H1 (cell line): ENCODE measurements at regions not wholly inside any gene's neighbourhood (a gene's known extent, or its start where the extent isn't known, plus 50 kb on each side); places are given as distances from the start of the nearest gene placed in this dataset.

Source experiments
- CTCF ChIA-PET: fragments of 300-600 bp; sonication (Branson Sonifier 250); formaldehyde crosslinking; loops from one replicate; lab custom pipeline; 2021; ENCODE audit not compliant: partially characterized antibody; lab: Charles Lee
- POLR2A ChIA-PET: fragments of 300-600 bp; sonication (Branson Sonifier 250); formaldehyde crosslinking; loops from one replicate; lab custom pipeline; 2021; ENCODE audit warnings: inconsistent platforms; ENCODE audit not compliant: partially characterized antibody; lab: Charles Lee
- DNase-seq, 2 experiments: peaks; one replicate each; pipeline versions ENCODE4 v3.0.0 to v3.0.0-alpha.2; 2010 to 2022; ENCODE audit warnings: low spot score in 2 of 2, low read depth in 1 of 2, mixed read lengths in 1 of 2
- FAIRE-seq: peaks from 2 replicates; lab custom pipeline; 2011; peaks lifted over from hg19 to GRCh38; lab: Jason Lieb, UNC
- H2AFZ ChIP-seq: 2 replicates; pipeline ENCODE4 v1.8.1; 2012; ENCODE audit warnings: low read length, inconsistent platforms
- H2AK5ac ChIP-seq: 2 replicates; pipeline ENCODE4 v1.6.1; 2013; ENCODE audit warnings: low read depth, low read length
- H2BK120ac ChIP-seq: replicated peaks from 2 replicates; pipeline ENCODE3; 2013; ENCODE audit warnings: low read depth, low read length, inconsistent platforms
- H2BK12ac ChIP-seq: 2 replicates; pipeline ENCODE4 v1.6.1; 2013; ENCODE audit warnings: low read depth, low read length
- H2BK15ac ChIP-seq: 2 replicates; pipeline ENCODE4 v1.6.1; 2013; ENCODE audit warnings: low read length
- H2BK20ac ChIP-seq: 2 replicates; pipeline ENCODE4 v1.6.1; 2013; ENCODE audit warnings: low read length
- H2BK5ac ChIP-seq: 2 replicates; pipeline ENCODE4 v1.6.1; 2013; ENCODE audit warnings: low read depth, low read length
- H3K14ac ChIP-seq: 2 replicates; pipeline ENCODE4 v1.6.1; 2013; ENCODE audit warnings: inconsistent platforms; ENCODE audit not compliant: insufficient read length
- H3K18ac ChIP-seq: 2 replicates; pipeline ENCODE4 v1.6.1; 2013; ENCODE audit warnings: low read length; ENCODE audit errors: extremely low read depth
- H3K23ac ChIP-seq: 2 replicates; pipeline ENCODE4 v1.6.1; 2013; ENCODE audit warnings: inconsistent platforms; ENCODE audit not compliant: insufficient read length
- H3K23me2 ChIP-seq: 2 replicates; pipeline ENCODE4 v1.6.1; 2013; ENCODE audit warnings: low read depth, low read length
- H3K27ac ChIP-seq: 2 replicates; pipeline ENCODE4 v1.6.1; 2011; ENCODE audit warnings: low read depth, low read length, inconsistent platforms
- H3K27me3 ChIP-seq, 4 experiments: replicated peaks in 1 of 4; 1 replicate in 1 of 4; 2 replicates in 3 of 4; pipeline versions ENCODE4 v1.6.1 to v1.8.1; 2011 to 2013; ENCODE audit warnings: low read length in 3 of 4, mild to moderate bottlenecking in 3 of 4, inconsistent platforms in 2 of 4, mixed read lengths in 2 of 4, moderate library complexity in 1 of 4; ENCODE audit not compliant: control insufficient read depth in 3 of 4, insufficient read depth in 3 of 4; ENCODE audit errors: extremely low read depth in 1 of 4
- H3K36me3 ChIP-seq, 4 experiments: 2 replicates each; pipeline versions ENCODE4 v1.6.1 to v1.8.1; 2011 to 2013; ENCODE audit warnings: mild to moderate bottlenecking in 4 of 4, low read length in 3 of 4, moderate library complexity in 2 of 4, control low read depth in 1 of 4, inconsistent platforms in 1 of 4; ENCODE audit not compliant: insufficient read depth in 4 of 4, control insufficient read depth in 2 of 4
- H3K4ac ChIP-seq: replicated peaks from 2 replicates; pipeline ENCODE3; 2013; ENCODE audit warnings: low read length, low read depth, mixed read lengths, inconsistent platforms; ENCODE audit not compliant: insufficient read length
- H3K4me1 ChIP-seq, 4 experiments: replicated peaks in 1 of 4; 1 replicate in 1 of 4; 2 replicates in 3 of 4; pipeline versions ENCODE4 v1.6.1 to v1.8.1; 2011 to 2013; ENCODE audit warnings: low read length in 3 of 4, inconsistent platforms in 2 of 4, mixed read lengths in 1 of 4; ENCODE audit not compliant: insufficient read depth in 4 of 4, control insufficient read depth in 3 of 4
- H3K4me2 ChIP-seq, 2 experiments: 2 replicates each; pipeline versions ENCODE4 v1.6.1 to v1.8.1; 2011 to 2013; ENCODE audit warnings: low read depth in 2 of 2, low read length in 2 of 2, control low read depth in 1 of 2, inconsistent platforms in 1 of 2, mild to moderate bottlenecking in 1 of 2; ENCODE audit not compliant: insufficient read depth in 1 of 2
- H3K4me3 ChIP-seq, 4 experiments: fragments of 200-600, 300-600 bp in 1 of 4; sonication (generic), shearing (Covaris generic), sonication (Bioruptor Twin) in 1 of 4; 2 replicates each; pipeline versions ENCODE4 v1.5.1 to v1.8.1; 2011 to 2016; ENCODE audit warnings: low read length in 4 of 4, low read depth in 3 of 4, control low read depth in 2 of 4, inconsistent platforms in 2 of 4, mild to moderate bottlenecking in 2 of 4, mixed read lengths in 1 of 4, moderate library complexity in 1 of 4; ENCODE audit not compliant: insufficient read depth in 2 of 4; ENCODE audit errors: extremely low read depth in 1 of 4
- H3K56ac ChIP-seq: replicated peaks from 2 replicates; pipeline ENCODE3; 2013; ENCODE audit warnings: low read depth, mild to moderate bottlenecking, mixed read lengths, low read length, inconsistent platforms; ENCODE audit not compliant: insufficient read length
- H3K79me1 ChIP-seq: 2 replicates; pipeline ENCODE4 v1.6.1; 2013; ENCODE audit warnings: low read depth, low read length, control low read depth
- H3K79me2 ChIP-seq, 2 experiments: 2 replicates each; pipeline versions ENCODE4 v1.6.1 to v1.8.1; 2012 to 2013; ENCODE audit warnings: low read length in 2 of 2, mild to moderate bottlenecking in 2 of 2, inconsistent platforms in 1 of 2; ENCODE audit not compliant: insufficient read depth in 2 of 2, control insufficient read depth in 1 of 2
- H3K9ac ChIP-seq, 4 experiments: replicated peaks in 1 of 4; 1 replicate in 1 of 4; 2 replicates in 3 of 4; pipeline versions ENCODE4 v1.6.1 to v1.8.1; 2011 to 2013; ENCODE audit warnings: low read depth in 3 of 4, low read length in 3 of 4, control low read depth in 2 of 4, mild to moderate bottlenecking in 2 of 4, moderate library complexity in 2 of 4, inconsistent platforms in 1 of 4; ENCODE audit errors: extremely low read depth in 1 of 4
- H3K9me3 ChIP-seq, 2 experiments: 2 replicates each; pipeline versions ENCODE4 v1.6.1 to v1.8.1; 2012 to 2013; ENCODE audit warnings: mild to moderate bottlenecking in 2 of 2, moderate library complexity in 2 of 2, control low read depth in 1 of 2, inconsistent platforms in 1 of 2, low read depth in 1 of 2, low read length in 1 of 2, mixed read lengths in 1 of 2; ENCODE audit not compliant: insufficient read depth in 2 of 2
- H4K20me1 ChIP-seq, 2 experiments: replicated peaks in 1 of 2; 2 replicates each; pipeline versions ENCODE3 to v1.8.1; 2011 to 2013; ENCODE audit warnings: inconsistent platforms in 2 of 2, low read length in 2 of 2, mild to moderate bottlenecking in 1 of 2; ENCODE audit not compliant: insufficient read depth in 2 of 2, control insufficient read depth in 1 of 2
- H4K5ac ChIP-seq: 2 replicates; pipeline ENCODE4 v1.6.1; 2013; ENCODE audit warnings: low read length, low read depth, mixed read lengths, inconsistent platforms; ENCODE audit not compliant: insufficient read length
- H4K8ac ChIP-seq: 2 replicates; pipeline ENCODE4 v1.8.0; 2013; ENCODE audit warnings: mild to moderate bottlenecking, moderate library complexity, low read length, inconsistent platforms; ENCODE audit not compliant: insufficient read depth; ENCODE audit errors: extremely low read depth
- H4K91ac ChIP-seq: replicated peaks from 2 replicates; pipeline ENCODE3; 2013; ENCODE audit warnings: low read length, mixed read lengths, inconsistent platforms; ENCODE audit not compliant: insufficient read length
- GABPA ChIP-seq: IDR thresholded peaks from 2 replicates; pipeline ENCODE4 v1.6.1; 2011; ENCODE audit warnings: mild to moderate bottlenecking, low read length, moderate library complexity, borderline replicate concordance; ENCODE audit not compliant: insufficient read depth
- HDAC6 ChIP-seq: IDR thresholded peaks from one replicate; pipeline ENCODE4 v1.7.1; 2012; ENCODE audit warnings: low read depth, mild to moderate bottlenecking, inconsistent platforms, low read length, moderate library complexity
- MAFK ChIP-seq: IDR thresholded peaks from 2 replicates; pipeline ENCODE4 v1.6.1; 2012; ENCODE audit warnings: low read depth, mild to moderate bottlenecking, improper control_type of control experiment, low read length
- NRF1 ChIP-seq: IDR thresholded peaks from 2 replicates; pipeline ENCODE4 v1.6.1; 2011; ENCODE audit warnings: mild to moderate bottlenecking, low read depth, low read length, improper control_type of control experiment
- POU5F1 ChIP-seq: IDR thresholded peaks from 2 replicates; pipeline ENCODE4 v1.6.1; 2011; ENCODE audit warnings: low read depth, mild to moderate bottlenecking, low read length, moderate library complexity
- RAD21 ChIP-seq, 2 experiments: IDR thresholded peaks in 1 of 2; conservative IDR thresholded peaks in 1 of 2; 2 replicates each; pipeline ENCODE4 v1.6.1; 2011; ENCODE audit warnings: low read depth in 2 of 2, low read length in 2 of 2, improper control_type of control experiment in 1 of 2, inconsistent platforms in 1 of 2, mild to moderate bottlenecking in 1 of 2, moderate library complexity in 1 of 2
- TAF7 ChIP-seq: optimal IDR thresholded peaks from 2 replicates; pipeline ENCODE3; 2011; ENCODE audit warnings: low read depth, mild to moderate bottlenecking, inconsistent platforms, low read length, moderate library complexity, borderline replicate concordance
- WGBS, 2 experiments: shearing (Covaris generic) in 1 of 2; methylation state at CpG; one replicate each; pipeline versions ENCODE4 v1.1.6 to v1.1.7; 2013 to 2015; ENCODE audit warnings: low lambda C conversion rate in 2 of 2, mixed read lengths in 2 of 2, inconsistent platforms in 1 of 2, low coverage in 1 of 2, missing lambda C conversion rate in 1 of 2; ENCODE audit not compliant: insufficient replicate concordance in 2 of 2, insufficient coverage in 1 of 2, insufficient read length in 1 of 2; ENCODE audit errors: extremely low coverage in 1 of 2, missing lambda C conversion rate in 1 of 2; 5-methylcytosine and 5-hydroxymethylcytosine counted together
- TF ChIP-seq, protein P1 (sequence below): IDR thresholded peaks from 2 replicates; pipeline ENCODE4 v1.6.1; 2011; ENCODE audit warnings: low read length, improper control_type of control experiment
- TF ChIP-seq, protein P2 (sequence below), 3 experiments: IDR thresholded peaks; 1 replicate in 2 of 3; 2 replicates in 1 of 3; pipeline versions ENCODE4 v1.5.1 to v1.6.1; 2011; ENCODE audit warnings: low read length in 3 of 3, mild to moderate bottlenecking in 3 of 3, inconsistent platforms in 2 of 3, low read depth in 1 of 3, moderate library complexity in 1 of 3; ENCODE audit not compliant: insufficient read depth in 1 of 3; ENCODE audit errors: control extremely low read depth in 1 of 3

DNA sequence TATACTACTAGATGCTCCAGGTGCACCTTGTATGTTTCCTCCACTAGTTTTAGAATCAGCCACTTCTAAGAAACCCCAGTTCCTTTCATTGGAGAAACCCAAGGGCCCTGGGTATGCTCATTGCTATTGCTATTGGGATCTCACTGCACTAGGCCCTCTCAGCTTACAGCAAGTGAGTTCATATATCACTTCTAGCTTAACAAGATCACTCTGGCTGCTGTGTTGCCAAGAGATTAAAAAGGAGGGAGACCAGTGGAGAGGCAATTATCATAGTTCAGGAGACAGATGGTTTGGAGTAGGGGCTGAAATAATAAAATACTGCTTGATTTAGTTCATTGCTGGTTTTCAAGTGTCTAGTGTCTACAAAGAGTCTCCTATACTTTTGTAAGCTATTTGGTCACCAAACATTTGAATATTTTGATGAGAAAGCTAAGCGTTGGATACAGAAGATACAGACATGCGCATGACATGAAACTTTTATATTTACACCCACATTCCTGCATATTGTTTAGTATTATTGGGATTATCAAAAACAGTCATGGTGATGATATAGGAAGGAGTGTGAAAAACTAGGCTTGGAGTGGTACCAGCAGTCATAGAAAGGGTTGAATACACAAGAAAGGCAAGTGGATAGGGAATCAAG, 671.9 kb downstream of the ADGRL2 start:
- POLR2A ChIA-PET, result no interaction called here
- Histone ChIP-seq H3K4me1 (no peaks in the 10 kb centered on the region), H4K8ac (no peak overlapping the region), H3K36me3 (no peaks in the 10 kb centered on the region), H2BK12ac (no peak overlapping the region), H2BK120ac (no peak overlapping the region), H3K23me2 (no peaks in the 10 kb centered on the region), H3K79me2 (no peaks in the 10 kb centered on the region), H4K91ac (no peak overlapping the region), H2BK20ac (no peak overlapping the region), H3K9ac (no peak overlapping the region), H3K18ac (no peak overlapping the region), H3K4me3 (no peak overlapping the region), H2AFZ (no peak overlapping the region), H3K14ac (no peak overlapping the region), H3K27me3 (no peaks in the 10 kb centered on the region), H2AK5ac (no peak overlapping the region), H3K23ac (no peak overlapping the region), H3K4me2 (no peak overlapping the region), H3K4ac (no peak overlapping the region), H2BK15ac (no peak overlapping the region), H4K20me1 (no peaks in the 10 kb centered on the region), H3K9me3 (peaks cover 0 to 6% of the 10 kb centered on the region in 2 experiments; a peak in 1 of 4 replicates), H3K79me1 (no peaks in the 10 kb centered on the region), H3K56ac (no peak overlapping the region), H3K27ac (no peak overlapping the region), H4K5ac (no peak overlapping the region), H2BK5ac (no peak overlapping the region)
- no peak for DNase-seq
- CTCF ChIA-PET, result interaction anchor here (0.7 to 1.1 kb wide), 2 partner anchors 10 to 383 kb away, joined by 3 read pairs; no protein-coding TSS in a partner anchor
- 87% methylated on average over 2 of the region's 2 CpGs; no CpG with 5 or more reads in 1 of the 2 experiments for WGBS, 2 experiments
- FAIRE-seq, result no peak
- TF ChIP-seq HDAC6, result no peak
- no peak for TF ChIP-seq NRF1
- TF ChIP-seq, protein P1, sequence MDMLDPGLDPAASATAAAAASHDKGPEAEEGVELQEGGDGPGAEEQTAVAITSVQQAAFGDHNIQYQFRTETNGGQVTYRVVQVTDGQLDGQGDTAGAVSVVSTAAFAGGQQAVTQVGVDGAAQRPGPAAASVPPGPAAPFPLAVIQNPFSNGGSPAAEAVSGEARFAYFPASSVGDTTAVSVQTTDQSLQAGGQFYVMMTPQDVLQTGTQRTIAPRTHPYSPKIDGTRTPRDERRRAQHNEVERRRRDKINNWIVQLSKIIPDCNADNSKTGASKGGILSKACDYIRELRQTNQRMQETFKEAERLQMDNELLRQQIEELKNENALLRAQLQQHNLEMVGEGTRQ, result no peak
- TF ChIP-seq GABPA, result no peak
- no peak for TF ChIP-seq TAF7
- no peak for TF ChIP-seq POU5F1
- TF ChIP-seq, protein P2, sequence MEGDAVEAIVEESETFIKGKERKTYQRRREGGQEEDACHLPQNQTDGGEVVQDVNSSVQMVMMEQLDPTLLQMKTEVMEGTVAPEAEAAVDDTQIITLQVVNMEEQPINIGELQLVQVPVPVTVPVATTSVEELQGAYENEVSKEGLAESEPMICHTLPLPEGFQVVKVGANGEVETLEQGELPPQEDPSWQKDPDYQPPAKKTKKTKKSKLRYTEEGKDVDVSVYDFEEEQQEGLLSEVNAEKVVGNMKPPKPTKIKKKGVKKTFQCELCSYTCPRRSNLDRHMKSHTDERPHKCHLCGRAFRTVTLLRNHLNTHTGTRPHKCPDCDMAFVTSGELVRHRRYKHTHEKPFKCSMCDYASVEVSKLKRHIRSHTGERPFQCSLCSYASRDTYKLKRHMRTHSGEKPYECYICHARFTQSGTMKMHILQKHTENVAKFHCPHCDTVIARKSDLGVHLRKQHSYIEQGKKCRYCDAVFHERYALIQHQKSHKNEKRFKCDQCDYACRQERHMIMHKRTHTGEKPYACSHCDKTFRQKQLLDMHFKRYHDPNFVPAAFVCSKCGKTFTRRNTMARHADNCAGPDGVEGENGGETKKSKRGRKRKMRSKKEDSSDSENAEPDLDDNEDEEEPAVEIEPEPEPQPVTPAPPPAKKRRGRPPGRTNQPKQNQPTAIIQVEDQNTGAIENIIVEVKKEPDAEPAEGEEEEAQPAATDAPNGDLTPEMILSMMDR (IDR thresholded peaks at IDR 0.05; ENCODE audit: control extremely low read depth in 1 of 3, insufficient read depth in 1 of 3, low read depth in 1 of 3, low read length in 3 of 3), result no peak
- no peak for TF ChIP-seq MAFK
- no peak for TF ChIP-seq RAD21 (IDR thresholded peaks at IDR 0.05 in 1 of 2, conservative IDR thresholded peaks at IDR 0.05 in 1 of 2; ENCODE audit: low read depth in 2 of 2, low read length in 2 of 2)
